Endodermal cell (in vitro differentiated cells): ENCODE measurements at regions not wholly inside any gene's neighbourhood (a gene's known extent, or its start where the extent isn't known, plus 50 kb on each side); places are given as distances from the start of the nearest gene placed in this dataset.

Source experiments
- DNase-seq: peaks from one replicate; pipeline ENCODE4 v3.0.0-alpha.2; 2017
- H3K27ac ChIP-seq: 2 replicates; pipeline ENCODE4 v1.5.1; 2013; ENCODE audit warnings: mild to moderate bottlenecking, low read depth, low read length, moderate library complexity
- H3K27me3 ChIP-seq: 2 replicates; pipeline ENCODE4 v1.6.1; 2013; ENCODE audit warnings: mild to moderate bottlenecking, low read length, moderate library complexity; ENCODE audit not compliant: insufficient read depth, control insufficient read depth, poor library complexity, severe bottlenecking
- H3K36me3 ChIP-seq: 2 replicates; pipeline ENCODE4 v1.7.0; 2013; ENCODE audit warnings: mild to moderate bottlenecking, low read length, moderate library complexity; ENCODE audit not compliant: control insufficient read depth, insufficient read depth
- H3K4me1 ChIP-seq: one replicate; pipeline ENCODE4 v1.7.0; 2013; ENCODE audit warnings: low read length; ENCODE audit not compliant: control insufficient read depth, insufficient read depth
- H3K4me3 ChIP-seq: 2 replicates; pipeline ENCODE4 v1.5.1; 2013; ENCODE audit warnings: mild to moderate bottlenecking, low read length, moderate library complexity
- H3K9ac ChIP-seq: 2 replicates; pipeline ENCODE4 v1.6.1; 2013; ENCODE audit warnings: mild to moderate bottlenecking, low read length, moderate library complexity; ENCODE audit not compliant: poor library complexity, severe bottlenecking; ENCODE audit errors: extremely low read depth
- H3K9me3 ChIP-seq: 2 replicates; pipeline ENCODE4 v1.6.1; 2013; ENCODE audit warnings: mild to moderate bottlenecking, low read length, moderate library complexity; ENCODE audit not compliant: control insufficient read depth
- H3K27ac Mint-ChIP-seq: 2 replicates; pipeline ENCODE4 v1.8.0; 2020; ENCODE audit warnings: mixed read lengths
- H3K27me3 Mint-ChIP-seq: 2 replicates; pipeline ENCODE4 v1.8.0; 2021; ENCODE audit warnings: mild to moderate bottlenecking, mixed read lengths; ENCODE audit not compliant: insufficient read depth
- H3K36me3 Mint-ChIP-seq: 2 replicates; pipeline ENCODE4 v1.8.0; 2020; ENCODE audit warnings: low read depth, mixed read lengths
- H3K4me1 Mint-ChIP-seq: 2 replicates; pipeline ENCODE4 v1.8.0; 2020; ENCODE audit warnings: mixed read lengths
- H3K4me3 Mint-ChIP-seq: 2 replicates; pipeline ENCODE4 v1.8.0; 2020; ENCODE audit warnings: mild to moderate bottlenecking, moderate library complexity, mixed read lengths
- H3K9me3 Mint-ChIP-seq: 2 replicates; pipeline ENCODE4 v1.8.0; 2020; ENCODE audit warnings: mild to moderate bottlenecking, mixed read lengths
- CTCF ChIP-seq: fragments of 200-600 bp; sonication (generic); conservative IDR thresholded peaks from 2 replicates; pipeline ENCODE4 v1.5.0; 2021; ENCODE audit warnings: antibody characterized with exemption, mild to moderate bottlenecking
- WGBS, 2 experiments: methylation state at CpG; one replicate each; pipeline versions ENCODE4 v1.1.5 to v1.1.7; 2013; ENCODE audit warnings: missing lambda C conversion rate in 2 of 2, mixed read lengths in 1 of 2; ENCODE audit not compliant: insufficient coverage in 1 of 2, insufficient read length in 1 of 2; 5-methylcytosine and 5-hydroxymethylcytosine counted together

- Mint-ChIP-seq H3K27me3 (peaks cover 4% of the 10 kb centered on the region), H3K4me3 (no peak overlapping the region), H3K36me3 (no peaks in the 10 kb centered on the region), H3K4me1 (no peaks in the 10 kb centered on the region), H3K9me3 (no peaks in the 10 kb centered on the region), H3K27ac (no peak overlapping the region)
- no peaks in the 10 kb centered on the region for H3K36me3 ChIP-seq
- no peak overlapping the region for H3K9ac ChIP-seq
- H3K9me3 ChIP-seq: no peaks in the 10 kb centered on the region
- 80 to 82% methylated on average over 2 to 5 of the region's 5 CpGs for WGBS, 2 experiments
- H3K27me3 ChIP-seq: no peaks in the 10 kb centered on the region
- H3K27ac ChIP-seq: no peak overlapping the region
- no peak for DNase-seq
- no peak for TF ChIP-seq CTCF
- H3K4me1 ChIP-seq: no peaks in the 10 kb centered on the region
- no peak overlapping the region for H3K4me3 ChIP-seq
These were observed 137.4 kb upstream of the SH3BP4 start for GRCh38 chr2:234814374-234814773.

DNA sequence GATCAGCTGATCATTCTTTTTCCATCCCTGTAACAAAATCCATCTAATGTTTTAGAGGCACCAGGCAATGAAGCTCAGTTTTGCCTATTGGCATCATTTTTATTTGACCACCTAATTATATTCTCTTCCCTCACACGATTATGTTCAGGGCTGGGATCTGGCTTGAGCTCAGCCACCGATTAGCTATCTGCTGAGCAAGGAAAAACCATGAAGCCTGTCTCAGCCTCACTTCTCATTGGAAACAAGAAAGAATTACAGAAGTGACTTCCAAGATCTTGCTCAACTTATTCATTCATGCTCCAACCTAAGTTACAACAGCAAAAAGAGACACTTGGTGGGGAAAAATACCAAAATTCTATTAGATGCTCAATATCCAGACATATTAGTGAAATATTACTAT is 139.0 kb upstream of the SH3BP4 start:
- no peak overlapping the region for H3K27ac ChIP-seq
- no peaks in the 10 kb centered on the region for H3K36me3 ChIP-seq
- Mint-ChIP-seq H3K4me1 (no peaks in the 10 kb centered on the region), H3K9me3 (no peaks in the 10 kb centered on the region), H3K4me3 (no peak overlapping the region), H3K36me3 (no peaks in the 10 kb centered on the region), H3K27me3 (peaks cover 4% of the 10 kb centered on the region), H3K27ac (no peak overlapping the region)
- no peak for TF ChIP-seq CTCF
- no peaks in the 10 kb centered on the region for H3K4me1 ChIP-seq
- no peak overlapping the region for H3K9ac ChIP-seq
- no peak overlapping the region for H3K4me3 ChIP-seq
- H3K9me3 ChIP-seq: no peaks in the 10 kb centered on the region
- 90 to 96% methylated on average over 2 of the region's 2 CpGs for WGBS, 2 experiments
- H3K27me3 ChIP-seq: no peaks in the 10 kb centered on the region
- DNase-seq: no peak

DNA sequence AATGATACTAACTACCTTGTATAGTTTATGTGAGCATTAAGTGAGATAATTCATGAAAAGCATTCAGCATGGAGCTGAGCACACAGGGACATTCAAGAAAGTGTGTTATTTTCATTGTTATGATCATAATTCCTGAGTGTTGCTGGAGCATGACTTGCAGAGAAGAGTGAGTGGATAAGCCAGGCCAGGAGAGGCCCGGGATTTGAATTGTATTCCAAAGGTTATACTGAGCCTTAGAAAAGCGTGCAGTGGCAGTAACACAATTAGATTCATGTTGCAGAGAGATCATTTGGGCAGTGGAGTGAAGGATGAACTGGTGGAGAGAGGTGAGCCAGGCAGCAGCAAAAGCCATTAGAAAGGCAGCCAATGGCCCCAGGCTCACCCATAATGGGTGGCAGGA is 142.9 kb upstream of the SH3BP4 start:
- Mint-ChIP-seq H3K4me1 (no peaks in the 10 kb centered on the region), H3K27ac (no peak overlapping the region), H3K27me3 (peaks cover 4% of the 10 kb centered on the region), H3K36me3 (no peaks in the 10 kb centered on the region), H3K9me3 (peaks cover 5% of the 10 kb centered on the region), H3K4me3 (no peak overlapping the region)
- H3K27me3 ChIP-seq: no peaks in the 10 kb centered on the region
- H3K4me1 ChIP-seq: no peaks in the 10 kb centered on the region
- no peak overlapping the region for H3K4me3 ChIP-seq
- H3K27ac ChIP-seq: no peak overlapping the region
- no peaks in the 10 kb centered on the region for H3K36me3 ChIP-seq
- DNase-seq: no peak
- TF ChIP-seq CTCF: no peak
- no peak overlapping the region for H3K9ac ChIP-seq
- WGBS, 2 experiments: 90 to 100% methylated on average over 2 of the region's 2 CpGs
- H3K9me3 ChIP-seq: peaks cover 13% of the 10 kb centered on the region
